PC-3 (cell line): ENCODE measurements at regions not wholly inside any gene's neighbourhood (a gene's known extent, or its start where the extent isn't known, plus 50 kb on each side); places are given as distances from the start of the nearest gene placed in this dataset.
"Not testable (repeated sequence)": the region's sequence is repeated elsewhere in the genome, so short reads cannot be mapped to it uniquely, and the experiment has no call there.

Experiments used
- ATAC-seq: fragments of 200-7000 bp; cut with Tn5 transposase; 2 replicates; pipeline ENCODE4 v1.9.1; 2020; ENCODE audit warnings: mild to moderate bottlenecking, moderate library complexity
- BruUV-seq: library from RNA; stranded (reverse); fragments of 400-500 nt; replicated peaks from 2 replicates; lab custom pipeline; 2021; lab: Mats Ljungman, UMichigan
- CTCF ChIA-PET: fragments of 300-600 bp; sonication (Branson Sonifier 250); formaldehyde crosslinking; loops from one replicate; lab custom pipeline; 2022; ENCODE audit warnings: antibody characterized with exemption; lab: Charles Lee
- POLR2A ChIA-PET: fragments of 300-600 bp; sonication (Branson Sonifier 250); formaldehyde crosslinking; loops from one replicate; lab custom pipeline; 2022; ENCODE audit warnings: antibody characterized with exemption; ENCODE audit not compliant: unreplicated experiment; lab: Charles Lee
- DNase-seq: peaks from one replicate; pipeline ENCODE4 v3.0.0-alpha.2; 2015
- H2AFZ ChIP-seq: fragments of 300-600 bp; sonication (generic); 2 replicates; pipeline ENCODE4 v1.6.0; 2016; ENCODE audit warnings: antibody characterized with exemption, low read length
- H3F3A ChIP-seq: fragments of 300-600 bp; sonication (generic); one replicate; pipeline ENCODE4 v1.6.0; 2017; ENCODE audit warnings: antibody characterized with exemption, low read length, control low read depth, mild to moderate bottlenecking; ENCODE audit not compliant: unreplicated experiment
- H3K27ac ChIP-seq: fragments of 300-600 bp; sonication (generic); 2 replicates; pipeline ENCODE4 v1.5.1; 2016; ENCODE audit warnings: mild to moderate bottlenecking, low read length
- H3K27me3 ChIP-seq: fragments of 300-600 bp; sonication (generic); 2 replicates; pipeline ENCODE4 v1.6.1; 2016; ENCODE audit warnings: low read length, mixed read lengths
- H3K36me3 ChIP-seq: fragments of 300-600 bp; sonication (generic); 2 replicates; pipeline ENCODE4 v1.6.1; 2016; ENCODE audit warnings: low read depth, mixed run types, low read length, mixed read lengths
- H3K4me1 ChIP-seq: fragments of 300-600 bp; sonication (generic); 2 replicates; pipeline ENCODE4 v1.5.1; 2016; ENCODE audit warnings: low read length; ENCODE audit not compliant: insufficient read depth
- H3K4me2 ChIP-seq: fragments of 300-600 bp; sonication (generic); 2 replicates; pipeline ENCODE4 v1.6.0; 2016; ENCODE audit warnings: low read length
- H3K4me3 ChIP-seq: fragments of 300-600 bp; sonication (generic); 2 replicates; pipeline ENCODE4 v1.5.1; 2016; ENCODE audit warnings: mild to moderate bottlenecking, low read length, mixed read lengths
- H3K79me2 ChIP-seq: fragments of 300-600 bp; sonication (generic); 2 replicates; pipeline ENCODE4 v1.6.1; 2017; ENCODE audit warnings: low read length, mixed read lengths
- H3K9ac ChIP-seq: fragments of 300-600 bp; sonication (generic); 2 replicates; pipeline ENCODE4 v1.6.0; 2016; ENCODE audit warnings: mild to moderate bottlenecking, low read length
- H3K9me2 ChIP-seq: fragments of 300-600 bp; sonication (generic); replicated peaks from 2 replicates; pipeline ENCODE4 v1.6.1; 2016; ENCODE audit warnings: mixed run types, low read length, mixed read lengths
- H3K9me3 ChIP-seq: fragments of 300-600 bp; sonication (generic); 2 replicates; pipeline ENCODE4 v1.6.1; 2016; ENCODE audit warnings: low read length, mixed read lengths
- H4K20me1 ChIP-seq: fragments of 300-600 bp; sonication (generic); 2 replicates; pipeline ENCODE4 v1.6.1; 2016; ENCODE audit warnings: low read length, mixed read lengths
- EZH2 ChIP-seq: fragments of 300-600 bp; sonication (generic); IDR thresholded peaks from one replicate; pipeline ENCODE4 v1.6.1; 2017; ENCODE audit warnings: antibody characterized with exemption, mild to moderate bottlenecking, low read length; ENCODE audit not compliant: unreplicated experiment
- EZH2phosphoT487 ChIP-seq: fragments of 300-600 bp; sonication (generic); IDR thresholded peaks from 2 replicates; pipeline ENCODE4 v1.6.1; 2018; ENCODE audit warnings: mild to moderate bottlenecking, antibody characterized with exemption, low read length, borderline replicate concordance
- intact Hi-C: fragments of 100-400 bp; cut with micrococcal nuclease; formaldehyde crosslinking; loops from 2 replicates; pipeline ENCODE4 v1.9.0; 2023
- TF ChIP-seq, protein P1 (sequence below): fragments of 300-600 bp; sonication (generic); conservative IDR thresholded peaks from 2 replicates; pipeline ENCODE4 v1.5.1; 2017; ENCODE audit warnings: antibody characterized with exemption, low read depth, mild to moderate bottlenecking, low read length

DNA sequence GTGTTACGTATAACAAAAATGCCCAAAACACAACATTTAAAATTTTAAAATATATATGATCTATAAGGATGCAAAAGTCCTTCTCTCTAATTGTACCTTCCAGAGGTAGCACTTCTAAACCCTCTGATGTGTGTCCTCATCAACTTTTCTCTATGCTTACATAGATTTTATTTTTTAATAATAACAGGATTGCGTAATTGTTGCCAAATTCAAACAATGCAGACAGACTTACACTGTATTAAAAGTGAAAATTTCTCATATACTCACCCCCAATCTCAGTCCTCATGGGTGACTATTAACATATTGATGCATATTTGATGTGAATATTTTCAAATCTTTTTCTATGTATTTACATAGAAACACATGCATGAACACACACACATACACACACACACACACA is 144.0 kb downstream of the RBMX2 start:
- no peaks in the 10 kb centered on the region for H3F3A ChIP-seq
- H2AFZ ChIP-seq: no peak overlapping the region
- H3K27ac ChIP-seq: no peak overlapping the region
- intact Hi-C loops: no loop called here
- no peaks in the 10 kb centered on the region for H3K36me3 ChIP-seq
- H3K9me3 ChIP-seq: no peaks in the 10 kb centered on the region
- no peak overlapping the region for H3K4me2 ChIP-seq
- no peak overlapping the region for H3K9ac ChIP-seq
- H3K27me3 ChIP-seq: no peaks in the 10 kb centered on the region
- TF ChIP-seq EZH2phosphoT487 (no peak), EZH2 (no peak)
- TF ChIP-seq, protein P1, sequence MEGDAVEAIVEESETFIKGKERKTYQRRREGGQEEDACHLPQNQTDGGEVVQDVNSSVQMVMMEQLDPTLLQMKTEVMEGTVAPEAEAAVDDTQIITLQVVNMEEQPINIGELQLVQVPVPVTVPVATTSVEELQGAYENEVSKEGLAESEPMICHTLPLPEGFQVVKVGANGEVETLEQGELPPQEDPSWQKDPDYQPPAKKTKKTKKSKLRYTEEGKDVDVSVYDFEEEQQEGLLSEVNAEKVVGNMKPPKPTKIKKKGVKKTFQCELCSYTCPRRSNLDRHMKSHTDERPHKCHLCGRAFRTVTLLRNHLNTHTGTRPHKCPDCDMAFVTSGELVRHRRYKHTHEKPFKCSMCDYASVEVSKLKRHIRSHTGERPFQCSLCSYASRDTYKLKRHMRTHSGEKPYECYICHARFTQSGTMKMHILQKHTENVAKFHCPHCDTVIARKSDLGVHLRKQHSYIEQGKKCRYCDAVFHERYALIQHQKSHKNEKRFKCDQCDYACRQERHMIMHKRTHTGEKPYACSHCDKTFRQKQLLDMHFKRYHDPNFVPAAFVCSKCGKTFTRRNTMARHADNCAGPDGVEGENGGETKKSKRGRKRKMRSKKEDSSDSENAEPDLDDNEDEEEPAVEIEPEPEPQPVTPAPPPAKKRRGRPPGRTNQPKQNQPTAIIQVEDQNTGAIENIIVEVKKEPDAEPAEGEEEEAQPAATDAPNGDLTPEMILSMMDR: no peak
- DNase-seq (no peak), ATAC-seq (no peak)
- no peak overlapping the region for H3K4me3 ChIP-seq
- ChIA-PET POLR2A (no interaction called here), CTCF (no interaction called here)
- H3K9me2 ChIP-seq: no peaks in the 10 kb centered on the region
- no peaks in the 10 kb centered on the region for H3K4me1 ChIP-seq
- BruUV-seq: no TSS peak
- no peaks in the 10 kb centered on the region for H4K20me1 ChIP-seq
- H3K79me2 ChIP-seq: no peaks in the 10 kb centered on the region

DNA sequence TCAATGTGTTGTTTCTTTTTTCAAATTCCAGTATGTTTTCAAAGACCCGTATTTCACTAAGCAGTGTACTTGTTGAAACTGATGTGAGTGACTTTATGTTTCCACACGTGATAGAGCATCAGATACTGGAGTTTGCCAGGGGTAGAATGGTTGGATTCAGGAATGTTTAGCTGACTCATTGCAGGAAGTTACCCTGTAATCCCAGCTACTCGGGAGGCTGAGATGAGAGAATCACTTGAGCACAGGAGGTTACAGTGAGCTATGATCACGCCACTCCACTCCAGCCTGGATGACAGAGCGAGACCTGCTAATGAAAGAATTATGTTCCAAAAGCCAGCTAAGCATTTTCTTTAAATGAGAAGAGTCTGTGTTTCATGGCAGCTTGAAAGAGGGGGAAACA is 147.6 kb downstream of the RBMX2 start:
- H4K20me1 ChIP-seq, H3K27ac ChIP-seq, H3F3A ChIP-seq, DNase-seq, H3K27me3 ChIP-seq, H3K4me1 ChIP-seq, H3K9me2 ChIP-seq, POLR2A ChIA-PET, H3K36me3 ChIP-seq, H3K4me3 ChIP-seq, H2AFZ ChIP-seq, intact Hi-C loops, H3K9ac ChIP-seq, H3K4me2 ChIP-seq, CTCF ChIA-PET, H3K79me2 ChIP-seq, BruUV-seq, H3K9me3 ChIP-seq, ATAC-seq: not testable (repeated sequence)

DNA sequence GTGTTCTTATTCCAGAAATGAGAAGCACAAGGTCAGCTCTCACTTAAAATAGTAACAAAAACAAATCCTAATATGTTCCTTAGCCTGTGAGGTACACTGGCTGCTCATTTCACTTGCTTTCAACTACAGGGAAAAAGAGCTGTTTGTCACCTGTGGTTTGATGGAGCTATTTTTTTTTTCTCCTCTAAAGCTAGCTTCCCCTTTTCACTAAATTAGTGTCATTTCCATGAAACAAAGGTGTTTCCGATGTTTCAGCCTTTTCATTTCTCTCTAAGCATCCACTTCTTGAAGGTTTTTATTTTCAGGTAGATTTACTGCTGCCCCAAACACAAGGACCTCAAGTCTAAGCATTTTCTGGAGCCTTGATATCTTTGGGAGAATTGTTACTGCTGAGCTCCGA is 148.6 kb downstream of the RBMX2 start:
- CTCF ChIA-PET: no interaction called here
- H2AFZ ChIP-seq: no peak overlapping the region
- no peaks in the 10 kb centered on the region for H3K9me2 ChIP-seq
- no peaks in the 10 kb centered on the region for H3K36me3 ChIP-seq
- ATAC-seq (no peak), DNase-seq (no peak)
- intact Hi-C loops: no loop called here
- H3K27ac ChIP-seq: no peak overlapping the region
- H3K4me1 ChIP-seq: no peaks in the 10 kb centered on the region
- no peaks in the 10 kb centered on the region for H3K79me2 ChIP-seq
- no peaks in the 10 kb centered on the region for H3K9me3 ChIP-seq
- H3K4me2 ChIP-seq: no peak overlapping the region
- no peak overlapping the region for H3K9ac ChIP-seq
- BruUV-seq: no TSS peak
- no peaks in the 10 kb centered on the region for H4K20me1 ChIP-seq
- H3K4me3 ChIP-seq: no peak overlapping the region
- TF ChIP-seq, protein P1: no peak
- TF ChIP-seq EZH2 (no peak), EZH2phosphoT487 (no peak)
- no peaks in the 10 kb centered on the region for H3F3A ChIP-seq
- H3K27me3 ChIP-seq: no peaks in the 10 kb centered on the region; the same call in 1 of the 2 replicates
- POLR2A ChIA-PET: no interaction called here
